GM19397 (cell line): ENCODE measurements at regions not wholly inside any gene's neighbourhood (a gene's known extent, or its start where the extent isn't known, plus 50 kb on each side); places are given as distances from the start of the nearest gene placed in this dataset.

Source experiments
- ATAC-seq: cut with Tn5 transposase; IDR thresholded peaks from one replicate; pipeline ENCODE4 v1.9.1; 2021; ENCODE audit warnings: mild to moderate bottlenecking, moderate library complexity; ENCODE audit not compliant: unreplicated experiment

GRCh38 chr17:33809748-33810147 lies 445.3 kb upstream of the CCL2 start:
- no peak for ATAC-seq

- ATAC-seq, result no peak
These were observed 443.9 kb upstream of the CCL2 start for GRCh38 chr17:33811004-33811760.

DNA sequence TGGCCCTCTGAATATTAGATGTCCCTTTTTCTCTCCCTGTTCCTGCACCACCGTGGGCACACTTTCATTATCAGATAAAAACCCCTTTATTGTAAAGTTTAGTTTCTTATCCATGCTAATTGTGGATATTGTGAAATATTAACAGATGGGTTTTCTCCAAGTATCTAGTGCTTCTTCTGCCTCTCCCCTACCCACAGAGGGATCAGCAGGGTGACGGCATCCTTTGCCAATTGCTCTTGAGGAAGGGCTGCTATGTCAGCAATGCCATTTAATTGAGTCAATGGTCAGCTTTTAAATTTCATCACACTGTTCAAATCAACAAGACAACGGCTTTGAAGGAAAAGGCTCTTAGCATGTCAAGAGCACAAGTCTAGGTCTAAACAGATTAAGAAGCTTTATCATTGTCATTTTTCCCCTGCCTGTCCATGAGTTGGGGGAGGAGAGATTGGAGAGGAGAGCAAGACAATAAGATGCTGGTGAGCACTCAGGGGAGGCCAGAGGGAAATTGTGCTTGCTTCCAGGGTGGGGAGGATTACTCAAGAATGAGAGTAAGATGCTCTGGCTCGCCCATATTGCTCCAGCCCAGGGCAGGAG lies 443.0 kb upstream of the CCL2 start:
- no peak for ATAC-seq

DNA sequence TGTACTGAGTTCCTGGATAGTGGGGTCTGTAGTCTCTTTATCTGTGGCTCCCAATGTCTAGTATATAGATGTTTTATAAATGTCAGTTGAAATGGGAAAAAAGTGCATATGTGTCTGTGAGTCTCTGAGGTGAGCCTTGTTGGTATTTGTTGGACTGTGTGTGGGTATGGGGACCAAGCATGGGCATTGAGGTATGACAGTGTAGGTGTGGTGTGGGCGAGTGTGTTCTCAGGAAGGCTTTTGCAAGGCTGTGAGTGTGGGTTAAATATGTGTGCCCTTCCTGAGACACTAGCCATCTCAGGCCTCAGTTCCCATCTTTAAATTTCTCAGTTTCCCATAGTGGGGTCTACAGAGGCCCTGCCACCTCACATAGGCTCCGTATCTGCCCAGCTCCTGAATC lies 440.2 kb upstream of the CCL2 start:
- ATAC-seq, result no peak

DNA sequence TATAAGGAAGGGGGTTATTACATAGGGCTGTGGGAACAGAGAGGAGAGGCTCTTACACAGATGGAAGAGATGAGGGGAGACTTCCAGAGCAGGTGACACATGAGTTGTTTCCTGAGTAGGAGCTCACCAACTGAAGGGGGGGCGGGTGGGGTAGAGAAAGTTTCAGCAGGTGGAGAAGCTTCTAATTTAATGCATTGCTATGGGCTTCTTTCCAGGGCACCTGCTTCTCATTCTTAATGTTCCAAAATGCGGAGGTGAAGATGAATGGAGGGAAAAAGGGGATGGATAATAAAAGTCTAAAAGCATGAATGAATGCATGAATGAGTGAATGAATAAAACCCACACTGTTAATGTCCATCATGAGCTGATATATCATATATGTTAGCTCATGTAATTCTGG lies 439.0 kb upstream of the CCL2 start:
- no peak for ATAC-seq

GRCh38 chr17:33816842-33817617 lies 438.1 kb upstream of the CCL2 start:
- no peak for ATAC-seq

GRCh38 chr17:33819539-33819938 lies 435.5 kb upstream of the CCL2 start:
- ATAC-seq, result no peak

DNA sequence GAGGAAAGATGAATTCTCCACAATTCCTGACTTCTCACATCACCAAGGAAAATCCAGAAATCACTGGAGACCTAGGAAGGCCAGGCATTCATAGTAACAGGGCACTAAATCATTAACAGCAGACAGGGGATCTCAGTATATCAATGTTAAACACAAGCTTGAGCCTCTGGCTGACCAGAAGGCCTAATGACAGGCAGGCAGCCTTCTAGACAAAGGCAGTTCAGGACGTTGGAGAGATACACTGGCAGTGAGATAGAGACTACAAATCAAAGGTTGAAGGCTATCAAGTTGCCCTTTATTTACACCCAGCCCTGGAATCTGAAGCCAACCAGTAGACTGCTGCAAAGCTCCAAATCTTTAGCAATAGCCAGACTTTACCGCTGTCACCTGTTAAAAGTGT lies 422.8 kb upstream of the CCL2 start:
- no peak for ATAC-seq

- ATAC-seq, result no peak
These were observed 417.8 kb upstream of the CCL2 start for GRCh38 chr17:33837281-33837680.

DNA sequence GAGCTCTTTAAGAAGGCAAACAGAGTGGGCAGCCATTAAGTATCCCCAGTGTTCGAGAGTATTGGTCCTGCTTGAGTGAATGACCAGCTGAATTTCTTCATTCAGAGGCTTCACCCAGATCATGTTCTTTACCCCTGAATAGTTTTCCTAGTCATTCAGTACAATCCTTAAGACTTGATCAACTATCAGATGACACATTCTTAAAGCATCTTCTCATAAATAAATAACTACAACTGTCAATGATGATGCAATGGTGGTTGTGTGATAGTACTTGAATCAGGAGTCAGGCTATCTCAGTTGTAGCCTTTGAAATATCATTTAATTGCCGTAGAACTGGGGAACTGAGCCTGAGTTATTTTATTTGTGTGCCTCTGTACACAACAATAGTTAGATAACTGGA lies 416.8 kb upstream of the CCL2 start:
- no peak for ATAC-seq

GRCh38 chr17:33847900-33848299 lies 407.2 kb upstream of the CCL2 start:
- ATAC-seq, result no peak

GRCh38 chr17:33848433-33848832 lies 406.7 kb upstream of the CCL2 start:
- ATAC-seq, result no peak

- ATAC-seq, result no peak
These were observed 400.5 kb upstream of the CCL2 start for GRCh38 chr17:33854596-33854995.

DNA sequence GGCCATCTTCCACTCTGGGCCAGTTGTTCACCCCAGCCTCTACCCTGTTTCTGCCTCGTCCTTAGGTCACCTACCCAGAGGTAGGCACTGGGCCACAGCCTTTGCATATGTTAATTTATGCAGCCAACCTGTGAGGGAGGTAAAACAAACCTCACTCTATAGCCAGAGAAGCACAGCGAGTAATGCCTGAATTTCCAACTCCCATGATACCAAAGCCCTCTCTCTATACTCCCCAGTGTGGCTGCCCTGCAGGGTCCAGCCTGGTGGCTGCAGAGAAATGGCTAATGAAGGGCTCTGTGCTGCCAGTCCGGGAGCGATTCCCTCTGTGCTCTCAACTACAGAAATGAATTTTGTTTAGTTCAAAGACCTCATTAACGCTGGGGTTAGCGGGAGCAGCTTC lies 397.0 kb upstream of the CCL2 start:
- ATAC-seq, result no peak

- no peak for ATAC-seq
These were observed 396.4 kb upstream of the CCL2 start for GRCh38 chr17:33858682-33859081.

DNA sequence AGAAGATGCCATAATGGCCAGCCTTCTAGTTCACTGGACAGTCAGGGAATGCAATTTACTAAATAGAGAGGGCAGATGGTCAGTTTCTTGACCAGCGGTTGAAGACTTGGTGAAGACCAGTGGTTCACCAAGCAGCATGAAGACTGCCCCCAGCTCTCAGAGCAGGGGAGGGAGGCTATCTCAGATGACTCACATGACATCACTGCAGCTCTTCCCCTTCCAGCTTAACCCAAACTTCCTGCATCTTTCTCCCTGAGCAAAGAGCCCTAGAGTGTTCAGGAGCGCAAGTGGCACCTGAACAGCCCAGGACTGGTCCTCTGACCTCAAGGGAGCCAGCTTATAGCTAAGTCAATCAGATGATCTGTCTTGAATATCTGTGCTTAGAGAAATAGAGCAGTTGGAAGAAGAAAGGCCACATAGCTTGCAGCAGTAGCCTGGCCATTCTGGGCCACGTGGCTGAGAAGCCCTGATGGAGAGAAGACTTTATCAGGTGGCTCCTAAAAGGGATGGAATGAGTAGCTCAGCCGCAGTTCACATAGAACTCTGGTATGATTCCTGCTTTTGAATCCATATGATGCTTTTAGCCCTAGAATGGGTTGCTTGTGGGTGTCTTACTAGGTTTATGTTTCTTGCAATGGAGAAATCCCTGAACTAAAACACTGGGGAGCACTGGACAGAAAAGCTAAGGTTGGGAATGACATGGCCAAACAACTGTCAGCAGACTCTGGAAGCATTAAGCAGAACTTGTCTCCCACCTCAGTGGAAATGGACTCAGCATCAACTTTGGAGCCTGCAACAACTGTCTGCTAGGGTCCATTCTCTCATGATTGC lies 392.1 kb upstream of the CCL2 start:
- no peak for ATAC-seq

- no peak for ATAC-seq
These were observed 390.3 kb upstream of the CCL2 start for GRCh38 chr17:33864758-33865229.

GRCh38 chr17:33868899-33869298 lies 386.2 kb upstream of the CCL2 start:
- ATAC-seq, result no peak

GRCh38 chr17:33870936-33871335 lies 384.1 kb upstream of the CCL2 start:
- ATAC-seq, result no peak

GRCh38 chr17:33871720-33872540 lies 383.2 kb upstream of the CCL2 start:
- no peak for ATAC-seq
